AG09309 (cell line): ENCODE measurements at regions not wholly inside any gene's neighbourhood (a gene's known extent, or its start where the extent isn't known, plus 50 kb on each side); places are given as distances from the start of the nearest gene placed in this dataset.

Source experiments
- DNase-seq: peaks from one replicate; pipeline ENCODE4 v3.0.0-alpha.2; 2010; ENCODE audit warnings: low read depth
- H3K4me3 ChIP-seq: 2 replicates; pipeline ENCODE4 v1.5.1; 2011; ENCODE audit warnings: mild to moderate bottlenecking, low read depth, low read length, moderate library complexity; ENCODE audit not compliant: control insufficient read depth
- CTCF ChIP-seq: IDR thresholded peaks from 2 replicates; pipeline ENCODE4 v1.5.1; 2011; ENCODE audit warnings: mild to moderate bottlenecking, low read depth, low read length, inconsistent platforms; ENCODE audit not compliant: insufficient read depth, control insufficient read depth; ENCODE audit errors: missing control alignments

GRCh38 chr5:156006026-156006647, 320.8 kb upstream of the SGCD start:
- no peak overlapping the region for H3K4me3 ChIP-seq
- no peak for DNase-seq
- TF ChIP-seq CTCF = no peak

- TF ChIP-seq CTCF = no peak
- H3K4me3 ChIP-seq = no peak overlapping the region
- DNase-seq = no peak
Observed at GRCh38 chr5:156008844-156009243, 318.1 kb upstream of the SGCD start.

- TF ChIP-seq CTCF = no peak
- DNase-seq = no peak
- no peak overlapping the region for H3K4me3 ChIP-seq
Observed at GRCh38 chr5:156009583-156009982, 317.4 kb upstream of the SGCD start.

DNA sequence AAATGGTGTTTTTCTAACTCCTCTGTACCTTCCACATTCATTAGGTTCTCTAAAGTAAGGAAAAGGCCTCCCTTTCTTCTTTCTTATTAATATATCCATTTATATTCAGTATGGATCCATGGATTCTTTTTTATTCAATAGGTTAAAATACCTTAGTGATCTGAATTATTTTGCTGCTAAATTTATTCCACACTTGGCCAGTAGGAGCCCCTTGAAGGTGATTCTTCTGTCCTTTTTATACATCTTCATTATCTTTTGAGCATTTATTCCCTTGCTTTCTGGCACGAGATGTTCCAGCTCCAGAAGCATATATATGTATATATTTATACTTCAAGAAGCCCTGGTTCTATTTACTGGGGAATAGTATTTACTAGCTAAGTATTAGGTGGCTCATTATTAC, 311.8 kb upstream of the SGCD start:
- TF ChIP-seq CTCF = no peak
- DNase-seq = no peak
- no peak overlapping the region for H3K4me3 ChIP-seq

DNA sequence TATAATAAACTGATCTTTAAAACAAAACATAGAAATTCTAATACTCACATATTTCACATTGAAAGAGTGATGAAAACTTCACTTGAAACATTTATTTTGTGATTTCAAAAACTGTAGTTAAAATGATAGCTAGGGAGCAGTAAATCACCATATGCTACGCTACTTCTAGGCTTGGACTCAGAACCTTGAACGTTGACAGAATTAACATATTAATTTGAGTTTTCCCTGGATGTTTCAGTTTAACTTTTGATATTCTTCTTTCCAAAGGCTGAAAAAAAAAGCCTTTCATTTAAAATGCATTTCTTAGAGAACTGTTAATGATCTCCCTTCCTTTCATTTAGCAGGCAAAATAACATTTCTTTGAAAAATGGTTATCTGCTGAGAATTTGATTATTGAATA, 307.8 kb upstream of the SGCD start:
- no peak for TF ChIP-seq CTCF
- no peak for DNase-seq
- no peak overlapping the region for H3K4me3 ChIP-seq

GRCh38 chr5:156019571-156020180, 307.3 kb upstream of the SGCD start:
- no peak for DNase-seq
- H3K4me3 ChIP-seq = no peak overlapping the region
- no peak for TF ChIP-seq CTCF
